Caco-2 (cell line): ENCODE measurements at regions not wholly inside any gene's neighbourhood (a gene's known extent, or its start where the extent isn't known, plus 50 kb on each side); places are given as distances from the start of the nearest gene placed in this dataset.

Experiments used
- BruUV-seq: library from RNA; stranded (reverse); fragments of 400-500 nt; replicated peaks from 2 replicates; lab custom pipeline; 2021; lab: Mats Ljungman, UMichigan
- CTCF ChIA-PET: fragments of 300-600 bp; sonication (Branson Sonifier 250); formaldehyde crosslinking; loops from one replicate; lab custom pipeline; 2022; ENCODE audit warnings: antibody characterized with exemption; lab: Charles Lee
- POLR2A ChIA-PET: fragments of 300-600 bp; sonication (Branson Sonifier 250); formaldehyde crosslinking; loops from one replicate; lab custom pipeline; 2022; ENCODE audit warnings: antibody characterized with exemption; lab: Charles Lee
- DNase-seq, 2 experiments: peaks; one replicate each; pipeline versions ENCODE4 v3.0.0 to v3.0.0-alpha.2; 2020 to 2022
- H3K27me3 ChIP-seq: replicated peaks from 2 replicates; pipeline ENCODE4 v1.6.0; 2011; ENCODE audit warnings: low read length; ENCODE audit not compliant: control insufficient read depth, insufficient read depth
- H3K36me3 ChIP-seq: 2 replicates; pipeline ENCODE4 v1.5.1; 2011; ENCODE audit warnings: low read length; ENCODE audit not compliant: control insufficient read depth, insufficient read depth
- H3K4me1 ChIP-seq: fragments of 250-450 bp; sonication (Bioruptor Pico); 2 replicates; pipeline ENCODE4 v1.5.1; 2020; ENCODE audit warnings: mild to moderate bottlenecking
- H3K4me3 ChIP-seq: 2 replicates; pipeline ENCODE4 v1.5.1; 2011; ENCODE audit warnings: low read depth, mild to moderate bottlenecking, control low read depth, low read length
- H3K9me3 ChIP-seq: fragments of 250-450 bp; sonication (Bioruptor Pico); 2 replicates; pipeline ENCODE4 v1.5.1; 2020; ENCODE audit warnings: mild to moderate bottlenecking, moderate library complexity
- H3K27ac Mint-ChIP-seq: one replicate; pipeline ENCODE4 v1.8.0; 2022; ENCODE audit warnings: mixed read lengths; ENCODE audit not compliant: unreplicated experiment
- H3K27me3 Mint-ChIP-seq: one replicate; pipeline ENCODE4 v1.8.0; 2022; ENCODE audit warnings: mixed read lengths; ENCODE audit not compliant: insufficient read depth, unreplicated experiment
- H3K36me3 Mint-ChIP-seq: one replicate; pipeline ENCODE4 v1.8.0; 2022; ENCODE audit warnings: mild to moderate bottlenecking, mixed read lengths; ENCODE audit not compliant: insufficient read depth, unreplicated experiment
- H3K4me1 Mint-ChIP-seq: one replicate; pipeline ENCODE4 v1.8.0; 2022; ENCODE audit warnings: low read depth, mixed read lengths; ENCODE audit not compliant: unreplicated experiment
- H3K4me3 Mint-ChIP-seq: one replicate; pipeline ENCODE4 v1.8.0; 2022; ENCODE audit warnings: mild to moderate bottlenecking, moderate library complexity, mixed read lengths; ENCODE audit not compliant: unreplicated experiment
- H3K9me3 Mint-ChIP-seq: one replicate; pipeline ENCODE4 v1.8.0; 2022; ENCODE audit warnings: mixed read lengths; ENCODE audit not compliant: unreplicated experiment
- CTCF ChIP-seq, 2 experiments: fragments of 200-600 bp in 1 of 2; IDR thresholded peaks; 1 replicate in 1 of 2; 2 replicates in 1 of 2; pipeline versions ENCODE4 v1.5.1 to v1.8.0; 2011 to 2022; ENCODE audit warnings: antibody characterized with exemption in 1 of 2, control low read depth in 1 of 2, inconsistent platforms in 1 of 2, low read depth in 1 of 2, low read length in 1 of 2, mild to moderate bottlenecking in 1 of 2, moderate library complexity in 1 of 2; ENCODE audit not compliant: insufficient read depth in 1 of 2, severe bottlenecking in 1 of 2, unreplicated experiment in 1 of 2
- intact Hi-C: fragments of 100-400 bp; cut with micrococcal nuclease; formaldehyde crosslinking; loops from one replicate; pipeline ENCODE4 v1.10.0; 2022; ENCODE audit not compliant: unreplicated experiment

- Histone ChIP-seq H3K4me1 (no peaks in the 10 kb centered on the region), H3K36me3 (no peaks in the 10 kb centered on the region), H3K27me3 (no peaks in the 10 kb centered on the region), H3K4me3 (no peak overlapping the region), H3K9me3 (no peaks in the 10 kb centered on the region)
- POLR2A ChIA-PET: no interaction called here
- no peaks in the 10 kb centered on the region for H3K36me3 Mint-ChIP-seq
- no TSS peak for BruUV-seq
- no peaks in the 10 kb centered on the region for H3K9me3 Mint-ChIP-seq
- H3K27ac Mint-ChIP-seq: no peak overlapping the region
- intact Hi-C loops: no loop called here
- H3K4me1 Mint-ChIP-seq: no peaks in the 10 kb centered on the region
- H3K27me3 Mint-ChIP-seq: no peaks in the 10 kb centered on the region
- H3K4me3 Mint-ChIP-seq: no peak overlapping the region
- CTCF ChIA-PET: no interaction called here
- DNase-seq: no peak
- TF ChIP-seq CTCF (IDR thresholded peaks at IDR 0.05; ENCODE audit: insufficient read depth in 1 of 2, low read depth in 1 of 2, low read length in 1 of 2, severe bottlenecking in 1 of 2, unreplicated experiment in 1 of 2): no peak
Observed at GRCh38 chr2:181139831-181140230, 159.4 kb downstream of the UBE2E3 start.

- H3K27me3 Mint-ChIP-seq: no peaks in the 10 kb centered on the region
- H3K27ac Mint-ChIP-seq: no peak overlapping the region
- H3K4me1 Mint-ChIP-seq: no peaks in the 10 kb centered on the region
- H3K9me3 Mint-ChIP-seq: no peaks in the 10 kb centered on the region
- BruUV-seq: no TSS peak
- no peak overlapping the region for H3K4me3 ChIP-seq
- ChIA-PET CTCF (no interaction called here), POLR2A (no interaction called here)
- H3K4me1 ChIP-seq: no peaks in the 10 kb centered on the region
- intact Hi-C loops: no loop called here
- no peaks in the 10 kb centered on the region for H3K9me3 ChIP-seq
- H3K27me3 ChIP-seq: no peaks in the 10 kb centered on the region
- no peak for DNase-seq
- H3K4me3 Mint-ChIP-seq: no peak overlapping the region
- H3K36me3 Mint-ChIP-seq: no peaks in the 10 kb centered on the region
- no peak for TF ChIP-seq CTCF (IDR thresholded peaks at IDR 0.05; ENCODE audit: insufficient read depth in 1 of 2, low read depth in 1 of 2, low read length in 1 of 2, severe bottlenecking in 1 of 2, unreplicated experiment in 1 of 2)
- H3K36me3 ChIP-seq: no peaks in the 10 kb centered on the region
Observed at GRCh38 chr2:181140414-181140813, 160.0 kb downstream of the UBE2E3 start.

- no peaks in the 10 kb centered on the region for H3K9me3 ChIP-seq
- DNase-seq: no peak
- no peaks in the 10 kb centered on the region for H3K4me1 ChIP-seq
- no peaks in the 10 kb centered on the region for H3K36me3 ChIP-seq
- CTCF ChIA-PET: no interaction called here
- H3K27me3 Mint-ChIP-seq: no peaks in the 10 kb centered on the region
- POLR2A ChIA-PET: no interaction called here
- TF ChIP-seq CTCF (IDR thresholded peaks at IDR 0.05; ENCODE audit: insufficient read depth in 1 of 2, low read depth in 1 of 2, low read length in 1 of 2, severe bottlenecking in 1 of 2, unreplicated experiment in 1 of 2): no peak
- no peaks in the 10 kb centered on the region for H3K4me1 Mint-ChIP-seq
- H3K9me3 Mint-ChIP-seq: no peaks in the 10 kb centered on the region
- H3K27me3 ChIP-seq: no peaks in the 10 kb centered on the region
- H3K27ac Mint-ChIP-seq: no peak overlapping the region
- H3K36me3 Mint-ChIP-seq: no peaks in the 10 kb centered on the region
- H3K4me3 Mint-ChIP-seq: no peak overlapping the region
- intact Hi-C loops: no loop called here
- no peak overlapping the region for H3K4me3 ChIP-seq
- BruUV-seq: no TSS peak
Observed at GRCh38 chr2:181140928-181141327, 160.5 kb downstream of the UBE2E3 start.
